Caco-2 (cell line): ENCODE measurements at regions not wholly inside any gene's neighbourhood (a gene's known extent, or its start where the extent isn't known, plus 50 kb on each side); places are given as distances from the start of the nearest gene placed in this dataset.

Experiments
- BruUV-seq: library from RNA; stranded (reverse); fragments of 400-500 nt; replicated peaks from 2 replicates; lab custom pipeline; 2021; lab: Mats Ljungman, UMichigan
- CTCF ChIA-PET: fragments of 300-600 bp; sonication (Branson Sonifier 250); formaldehyde crosslinking; loops from one replicate; lab custom pipeline; 2022; ENCODE audit warnings: antibody characterized with exemption; lab: Charles Lee
- POLR2A ChIA-PET: fragments of 300-600 bp; sonication (Branson Sonifier 250); formaldehyde crosslinking; loops from one replicate; lab custom pipeline; 2022; ENCODE audit warnings: antibody characterized with exemption; lab: Charles Lee
- DNase-seq, 2 experiments: peaks; one replicate each; pipeline versions ENCODE4 v3.0.0 to v3.0.0-alpha.2; 2020 to 2022
- H3K27me3 ChIP-seq: replicated peaks from 2 replicates; pipeline ENCODE4 v1.6.0; 2011; ENCODE audit warnings: low read length; ENCODE audit not compliant: control insufficient read depth, insufficient read depth
- H3K36me3 ChIP-seq: 2 replicates; pipeline ENCODE4 v1.5.1; 2011; ENCODE audit warnings: low read length; ENCODE audit not compliant: control insufficient read depth, insufficient read depth
- H3K4me1 ChIP-seq: fragments of 250-450 bp; sonication (Bioruptor Pico); 2 replicates; pipeline ENCODE4 v1.5.1; 2020; ENCODE audit warnings: mild to moderate bottlenecking
- H3K4me3 ChIP-seq: 2 replicates; pipeline ENCODE4 v1.5.1; 2011; ENCODE audit warnings: low read depth, mild to moderate bottlenecking, control low read depth, low read length
- H3K9me3 ChIP-seq: fragments of 250-450 bp; sonication (Bioruptor Pico); 2 replicates; pipeline ENCODE4 v1.5.1; 2020; ENCODE audit warnings: mild to moderate bottlenecking, moderate library complexity
- H3K27ac Mint-ChIP-seq: one replicate; pipeline ENCODE4 v1.8.0; 2022; ENCODE audit warnings: mixed read lengths; ENCODE audit not compliant: unreplicated experiment
- H3K27me3 Mint-ChIP-seq: one replicate; pipeline ENCODE4 v1.8.0; 2022; ENCODE audit warnings: mixed read lengths; ENCODE audit not compliant: insufficient read depth, unreplicated experiment
- H3K36me3 Mint-ChIP-seq: one replicate; pipeline ENCODE4 v1.8.0; 2022; ENCODE audit warnings: mild to moderate bottlenecking, mixed read lengths; ENCODE audit not compliant: insufficient read depth, unreplicated experiment
- H3K4me1 Mint-ChIP-seq: one replicate; pipeline ENCODE4 v1.8.0; 2022; ENCODE audit warnings: low read depth, mixed read lengths; ENCODE audit not compliant: unreplicated experiment
- H3K4me3 Mint-ChIP-seq: one replicate; pipeline ENCODE4 v1.8.0; 2022; ENCODE audit warnings: mild to moderate bottlenecking, moderate library complexity, mixed read lengths; ENCODE audit not compliant: unreplicated experiment
- H3K9me3 Mint-ChIP-seq: one replicate; pipeline ENCODE4 v1.8.0; 2022; ENCODE audit warnings: mixed read lengths; ENCODE audit not compliant: unreplicated experiment
- CTCF ChIP-seq, 2 experiments: fragments of 200-600 bp in 1 of 2; IDR thresholded peaks; 1 replicate in 1 of 2; 2 replicates in 1 of 2; pipeline versions ENCODE4 v1.5.1 to v1.8.0; 2011 to 2022; ENCODE audit warnings: antibody characterized with exemption in 1 of 2, control low read depth in 1 of 2, inconsistent platforms in 1 of 2, low read depth in 1 of 2, low read length in 1 of 2, mild to moderate bottlenecking in 1 of 2, moderate library complexity in 1 of 2; ENCODE audit not compliant: insufficient read depth in 1 of 2, severe bottlenecking in 1 of 2, unreplicated experiment in 1 of 2
- intact Hi-C: fragments of 100-400 bp; cut with micrococcal nuclease; formaldehyde crosslinking; loops from one replicate; pipeline ENCODE4 v1.10.0; 2022; ENCODE audit not compliant: unreplicated experiment

- no peak for DNase-seq
- Mint-ChIP-seq H3K9me3 (no peaks in the 10 kb centered on the region), H3K4me1 (no peaks in the 10 kb centered on the region), H3K27me3 (no peaks in the 10 kb centered on the region), H3K4me3 (no peak overlapping the region), H3K36me3 (no peaks in the 10 kb centered on the region), H3K27ac (no peak overlapping the region)
- H3K9me3 ChIP-seq: no peaks in the 10 kb centered on the region
- no peak overlapping the region for H3K4me3 ChIP-seq
- BruUV-seq: no TSS peak
- H3K27me3 ChIP-seq: no peaks in the 10 kb centered on the region
- no peaks in the 10 kb centered on the region for H3K36me3 ChIP-seq
- intact Hi-C loops: no loop called here
- TF ChIP-seq CTCF (IDR thresholded peaks at IDR 0.05; ENCODE audit: insufficient read depth in 1 of 2, low read depth in 1 of 2, low read length in 1 of 2, severe bottlenecking in 1 of 2, unreplicated experiment in 1 of 2): no peak
- ChIA-PET POLR2A (no interaction called here), CTCF (no interaction called here)
- H3K4me1 ChIP-seq: no peaks in the 10 kb centered on the region
These were observed 594.5 kb downstream of the RFPL4B start for GRCh38 chr6:112941613-112942012.

GRCh38 chr6:112946051-112946450 is 598.9 kb downstream of the RFPL4B start:
- H3K4me3 Mint-ChIP-seq: no peak overlapping the region
- no TSS peak for BruUV-seq
- no peaks in the 10 kb centered on the region for H3K36me3 ChIP-seq
- H3K4me3 ChIP-seq: no peak overlapping the region
- no peaks in the 10 kb centered on the region for H3K4me1 ChIP-seq
- no peak for DNase-seq
- no peaks in the 10 kb centered on the region for H3K36me3 Mint-ChIP-seq
- CTCF ChIA-PET: no interaction called here
- no peak overlapping the region for H3K27ac Mint-ChIP-seq
- POLR2A ChIA-PET: no interaction called here
- intact Hi-C loops: no loop called here
- H3K4me1 Mint-ChIP-seq: no peaks in the 10 kb centered on the region
- no peaks in the 10 kb centered on the region for H3K27me3 ChIP-seq
- no peak for TF ChIP-seq CTCF (IDR thresholded peaks at IDR 0.05; ENCODE audit: insufficient read depth in 1 of 2, low read depth in 1 of 2, low read length in 1 of 2, severe bottlenecking in 1 of 2, unreplicated experiment in 1 of 2)
- H3K27me3 Mint-ChIP-seq: no peaks in the 10 kb centered on the region
- no peaks in the 10 kb centered on the region for H3K9me3 ChIP-seq
- no peaks in the 10 kb centered on the region for H3K9me3 Mint-ChIP-seq

- Mint-ChIP-seq H3K27me3 (no peaks in the 10 kb centered on the region), H3K27ac (no peak overlapping the region), H3K4me1 (no peaks in the 10 kb centered on the region), H3K9me3 (no peaks in the 10 kb centered on the region), H3K36me3 (no peaks in the 10 kb centered on the region), H3K4me3 (no peak overlapping the region)
- H3K4me3 ChIP-seq: no peak overlapping the region
- CTCF ChIA-PET: no interaction called here
- no peaks in the 10 kb centered on the region for H3K27me3 ChIP-seq
- intact Hi-C loops: no loop called here
- BruUV-seq: no TSS peak
- no peak for DNase-seq
- POLR2A ChIA-PET: no interaction called here
- TF ChIP-seq CTCF (IDR thresholded peaks at IDR 0.05; ENCODE audit: insufficient read depth in 1 of 2, low read depth in 1 of 2, low read length in 1 of 2, severe bottlenecking in 1 of 2, unreplicated experiment in 1 of 2): no peak
- no peaks in the 10 kb centered on the region for H3K9me3 ChIP-seq
- no peaks in the 10 kb centered on the region for H3K4me1 ChIP-seq
- no peaks in the 10 kb centered on the region for H3K36me3 ChIP-seq
These were observed 600.4 kb downstream of the RFPL4B start for GRCh38 chr6:112947507-112947906.
